IMR-90 (cell line): ENCODE measurements at regions not wholly inside any gene's neighbourhood (a gene's known extent, or its start where the extent isn't known, plus 50 kb on each side); places are given as distances from the start of the nearest gene placed in this dataset.

Source experiments
- ATAC-seq: fragments of 200-7000 bp; cut with Tn5 transposase; 2 replicates; pipeline ENCODE4 v1.9.1; 2020; ENCODE audit warnings: low read depth, mild to moderate bottlenecking, moderate library complexity
- BruUV-seq: library from RNA; stranded (reverse); fragments of 400-500 nt; replicated peaks from 2 replicates; lab custom pipeline; 2021; lab: Mats Ljungman, UMichigan
- CTCF ChIA-PET: fragments of 300-600 bp; formaldehyde crosslinking; extraction: SDS; loops from one replicate; lab custom pipeline; 2021; ENCODE audit warnings: antibody characterized with exemption; lab: Yijun Ruan, JAX
- POLR2A ChIA-PET: fragments of 300-600 bp; sonication (Branson Sonifier 250); formaldehyde crosslinking; loops from one replicate; lab custom pipeline; 2022; ENCODE audit warnings: antibody characterized with exemption; ENCODE audit not compliant: unreplicated experiment; lab: Charles Lee
- DNase-seq: peaks from one replicate; pipeline ENCODE4 v3.0.0; 2013
- H2AFZ ChIP-seq: replicated peaks from 2 replicates; pipeline ENCODE3; 2013; ENCODE audit warnings: low read length, mild to moderate bottlenecking; ENCODE audit not compliant: poor library complexity
- H2AK5ac ChIP-seq: 2 replicates; pipeline ENCODE4 v1.6.1; 2013; ENCODE audit warnings: low read depth, low read length, inconsistent platforms
- H2AK9ac ChIP-seq: replicated peaks from 2 replicates; pipeline ENCODE3; 2013; ENCODE audit warnings: mild to moderate bottlenecking, low read depth, low read length, moderate library complexity; ENCODE audit not compliant: poor library complexity
- H2BK120ac ChIP-seq: 2 replicates; pipeline ENCODE4 v1.6.1; 2013; ENCODE audit warnings: low read depth, low read length, inconsistent platforms
- H2BK15ac ChIP-seq: 3 replicates; pipeline ENCODE4 v1.6.1; 2013; ENCODE audit warnings: low read depth, low read length, inconsistent platforms
- H2BK20ac ChIP-seq: 2 replicates; pipeline ENCODE4 v1.6.1; 2013; ENCODE audit warnings: low read depth, mild to moderate bottlenecking, inconsistent platforms, low read length, moderate library complexity
- H2BK5ac ChIP-seq: 2 replicates; pipeline ENCODE4 v1.6.1; 2013; ENCODE audit warnings: mild to moderate bottlenecking, low read depth, low read length, inconsistent platforms; ENCODE audit not compliant: poor library complexity, severe bottlenecking
- H3K14ac ChIP-seq: replicated peaks from 2 replicates; pipeline ENCODE4 v1.6.1; 2013; ENCODE audit warnings: low read depth, low read length, inconsistent platforms
- H3K18ac ChIP-seq: 2 replicates; pipeline ENCODE4 v1.6.1; 2013; ENCODE audit warnings: low read depth, low read length, control low read depth
- H3K23ac ChIP-seq: 2 replicates; pipeline ENCODE4 v1.6.1; 2013; ENCODE audit warnings: low read depth, low read length, inconsistent platforms
- H3K27ac ChIP-seq: 2 replicates; pipeline ENCODE4 v1.5.1; 2013; ENCODE audit warnings: mild to moderate bottlenecking, control low read depth, low read length; ENCODE audit not compliant: insufficient read depth
- H3K27me3 ChIP-seq: 2 replicates; pipeline ENCODE4 v1.6.1; 2013; ENCODE audit warnings: low read length; ENCODE audit not compliant: control insufficient read depth, insufficient read depth
- H3K36me3 ChIP-seq: 2 replicates; pipeline ENCODE4 v1.6.1; 2013; ENCODE audit warnings: low read length, mixed read lengths; ENCODE audit not compliant: control insufficient read depth, insufficient read depth
- H3K4ac ChIP-seq: 2 replicates; pipeline ENCODE4 v1.6.1; 2013; ENCODE audit warnings: low read depth, low read length, inconsistent platforms
- H3K4me1 ChIP-seq: 2 replicates; pipeline ENCODE4 v1.6.1; 2013; ENCODE audit warnings: low read length, mixed read lengths; ENCODE audit not compliant: control insufficient read depth, insufficient read depth
- H3K4me2 ChIP-seq: 2 replicates; pipeline ENCODE4 v1.6.1; 2013; ENCODE audit warnings: low read depth, mild to moderate bottlenecking, control low read depth, low read length, moderate library complexity
- H3K4me3 ChIP-seq: 2 replicates; pipeline ENCODE4 v1.5.1; 2013; ENCODE audit warnings: low read depth, mild to moderate bottlenecking, control low read depth, low read length, moderate library complexity; ENCODE audit not compliant: insufficient read depth
- H3K56ac ChIP-seq: 2 replicates; pipeline ENCODE4 v1.6.1; 2013; ENCODE audit warnings: low read length, inconsistent platforms; ENCODE audit not compliant: insufficient read depth; ENCODE audit errors: extremely low read depth
- H3K79me1 ChIP-seq, 2 experiments: 2 replicates each; pipeline ENCODE4 v1.6.1; 2013; ENCODE audit warnings: low read length in 2 of 2, inconsistent platforms in 1 of 2, low read depth in 1 of 2
- H3K9ac ChIP-seq: 2 replicates; pipeline ENCODE4 v1.6.1; 2013; ENCODE audit warnings: low read depth, low read length, control low read depth
- H3K9me1 ChIP-seq: 2 replicates; pipeline ENCODE4 v1.6.1; 2013; ENCODE audit warnings: low read length, inconsistent platforms; ENCODE audit not compliant: insufficient read depth
- H3K9me3 ChIP-seq: 2 replicates; pipeline ENCODE4 v1.6.1; 2013; ENCODE audit warnings: low read length; ENCODE audit not compliant: control insufficient read depth, insufficient read depth
- H4K20me1 ChIP-seq: 2 replicates; pipeline ENCODE4 v1.6.1; 2013; ENCODE audit warnings: low read length, inconsistent platforms; ENCODE audit not compliant: insufficient read depth
- H4K5ac ChIP-seq: 2 replicates; pipeline ENCODE4 v1.6.1; 2013; ENCODE audit warnings: mild to moderate bottlenecking, low read depth, low read length, control low read depth
- H4K8ac ChIP-seq, 2 experiments: 2 replicates each; pipeline ENCODE4 v1.6.1; 2013; ENCODE audit warnings: low read depth in 2 of 2, low read length in 2 of 2, control low read depth in 1 of 2, inconsistent platforms in 1 of 2
- H4K91ac ChIP-seq: 2 replicates; pipeline ENCODE4 v1.6.1; 2013; ENCODE audit warnings: low read depth, low read length, inconsistent platforms; ENCODE audit not compliant: insufficient read depth
- FOS ChIP-seq: fragments of 150-350 bp; IDR thresholded peaks from 2 replicates; pipeline ENCODE4 v1.6.1; 2016; ENCODE audit warnings: low read depth, low read length
- MAFK ChIP-seq: IDR thresholded peaks from 2 replicates; pipeline ENCODE4 v1.6.1; 2012; ENCODE audit warnings: low read depth, low read length, improper control_type of control experiment
- NFE2L2 ChIP-seq: fragments of 150-350 bp; IDR thresholded peaks from 2 replicates; pipeline ENCODE4 v1.6.1; 2016; ENCODE audit warnings: low read depth, mild to moderate bottlenecking, low read length
- RCOR1 ChIP-seq: IDR thresholded peaks from 2 replicates; pipeline ENCODE4 v1.6.1; 2012; ENCODE audit warnings: mild to moderate bottlenecking, low read length, improper control_type of control experiment; ENCODE audit not compliant: insufficient replicate concordance
- SMC3 ChIP-seq: fragments of 150-350 bp; IDR thresholded peaks from 2 replicates; pipeline ENCODE4 v1.6.1; 2016; ENCODE audit warnings: low read depth, mild to moderate bottlenecking, antibody characterized with exemption, low read length, moderate library complexity
- WGBS, 2 experiments: methylation state at CpG; one replicate each; pipeline versions ENCODE4 v1.1.5 to v1.1.7; 2013; ENCODE audit warnings: missing lambda C conversion rate in 2 of 2; ENCODE audit not compliant: insufficient read length in 1 of 2; ENCODE audit errors: extremely low coverage in 2 of 2; 5-methylcytosine and 5-hydroxymethylcytosine counted together
- dilution Hi-C: fragments of 300-500 bp; cut with HindIII; formaldehyde crosslinking; loops from one replicate; pipeline ENCODE4 v1.14.3; 2018; ENCODE audit warnings: low sequenced_read_pairs; ENCODE audit not compliant: unreplicated experiment
- in situ Hi-C: fragments of 300-500 bp; cut with MboI; formaldehyde crosslinking; loops from 3 replicates; pipeline ENCODE4 v1.14.3; 2019; ENCODE audit warnings: low sequenced_read_pairs, inconsistent platforms, mixed read lengths
- intact Hi-C: fragments of 100-400 bp; cut with micrococcal nuclease; formaldehyde crosslinking; loops from 2 replicates; pipeline ENCODE4 v1.10.0; 2022

DNA sequence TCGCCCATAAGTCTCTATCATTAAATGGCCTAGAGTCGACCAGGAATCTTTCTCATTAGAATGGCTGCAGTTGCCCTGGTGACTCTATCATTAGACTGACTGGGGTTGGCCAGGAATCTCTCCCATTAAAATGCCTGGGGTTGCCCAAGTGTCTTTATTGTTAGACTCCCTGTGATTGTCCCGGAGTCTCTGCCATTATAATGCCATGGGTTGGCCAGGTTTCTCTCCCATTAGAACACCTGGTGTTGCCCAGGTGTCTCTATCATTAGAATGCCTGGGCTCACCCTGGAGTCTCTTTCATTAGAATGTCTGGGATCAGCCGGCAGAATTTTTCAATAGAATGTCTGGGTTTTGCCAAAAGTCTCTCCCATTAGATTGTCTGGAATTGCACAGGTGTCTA is 1459.3 kb downstream of the UQCRFS1 start:
- H3K4me3 ChIP-seq, result no peak overlapping the region
- H3K9ac ChIP-seq, result no peak overlapping the region
- DNase-seq (no peak), ATAC-seq (no peak)
- H3K14ac ChIP-seq, result no peak overlapping the region
- 92% methylated on average over 2 of the region's 4 CpGs; no CpG with 5 or more reads in 1 of the 2 experiments for WGBS, 2 experiments
- no peak for TF ChIP-seq FOS
- no peak for TF ChIP-seq NFE2L2
- no peak for TF ChIP-seq SMC3
- no peak for TF ChIP-seq MAFK
- no peak for TF ChIP-seq RCOR1
- no peak overlapping the region for H2BK5ac ChIP-seq
- H3K9me3 ChIP-seq, result no peaks in the 10 kb centered on the region; the same call in 1 of the 2 replicates
- no peak overlapping the region for H2AK5ac ChIP-seq
- no peak overlapping the region for H3K4me2 ChIP-seq
- no peak overlapping the region for H3K56ac ChIP-seq
- no peak overlapping the region for H3K18ac ChIP-seq
- no peak overlapping the region for H4K5ac ChIP-seq
- ChIA-PET POLR2A (no interaction called here), CTCF (no interaction called here)
- H2AFZ ChIP-seq, result no peak overlapping the region
- H3K27ac ChIP-seq, result no peak overlapping the region
- in situ Hi-C loops, result no loop called here
- H3K23ac ChIP-seq, result no peak overlapping the region
- H2BK20ac ChIP-seq, result no peak overlapping the region
- BruUV-seq, result no TSS peak
- H3K9me1 ChIP-seq, result no peaks in the 10 kb centered on the region
- no peak overlapping the region for H4K91ac ChIP-seq
- H3K4ac ChIP-seq, result no peak overlapping the region
- H2BK120ac ChIP-seq, result no peak overlapping the region
- intact Hi-C loops, result no loop called here
- H3K4me1 ChIP-seq, result no peaks in the 10 kb centered on the region
- no peaks in the 10 kb centered on the region for H4K20me1 ChIP-seq
- H3K79me1 ChIP-seq, result no peaks in the 10 kb centered on the region; a peak in 1 of 4 replicates
- H4K8ac ChIP-seq, result no peak overlapping the region
- H2AK9ac ChIP-seq, result no peak overlapping the region
- no peaks in the 10 kb centered on the region for H3K27me3 ChIP-seq
- dilution Hi-C loops, result no loop called here
- H3K36me3 ChIP-seq, result no peaks in the 10 kb centered on the region
- no peak overlapping the region for H2BK15ac ChIP-seq
